Endothelial cell of umbilical vein (primary cell): ENCODE measurements at regions not wholly inside any gene's neighbourhood (a gene's known extent, or its start where the extent isn't known, plus 50 kb on each side); places are given as distances from the start of the nearest gene placed in this dataset.

Experiments
- BruUV-seq: library from RNA; stranded (reverse); fragments of 400-500 nt; replicated peaks from 2 replicates; lab custom pipeline; 2021; lab: Mats Ljungman, UMichigan
- CTCF ChIA-PET: fragments of 300-600, 350-600 bp; sonication (Branson Sonifier 250); formaldehyde crosslinking; loops from one replicate; lab custom pipeline; 2021; ENCODE audit warnings: antibody characterized with exemption, inconsistent platforms; lab: Charles Lee
- POLR2A ChIA-PET: fragments of 300-600, 350-600 bp; sonication (Branson Sonifier 250); formaldehyde crosslinking; loops from one replicate; lab custom pipeline; 2021; ENCODE audit warnings: antibody characterized with exemption, inconsistent platforms; lab: Charles Lee
- DNase-seq: peaks from one replicate; pipeline ENCODE4 v3.0.0-alpha.2; 2011; ENCODE audit warnings: low read depth, low spot score
- FAIRE-seq: peaks from 2 replicates; lab custom pipeline; 2011; peaks lifted over from hg19 to GRCh38; lab: Jason Lieb, UNC
- H2AFZ ChIP-seq: 2 replicates; pipeline ENCODE4 v1.6.0; 2012; ENCODE audit warnings: low read depth, low read length, control low read depth, inconsistent platforms
- H3K27ac ChIP-seq: 2 replicates; pipeline ENCODE4 v1.5.1; 2011; ENCODE audit warnings: low read depth, mild to moderate bottlenecking, control low read depth, low read length, moderate library complexity; ENCODE audit not compliant: insufficient read depth
- H3K27me3 ChIP-seq, 2 experiments: 2 replicates each; pipeline versions ENCODE4 v1.6.0 to v1.6.1; 2011; ENCODE audit warnings: low read length in 2 of 2, mixed read lengths in 1 of 2; ENCODE audit not compliant: control insufficient read depth in 2 of 2, insufficient read depth in 2 of 2
- H3K36me3 ChIP-seq, 2 experiments: 2 replicates in 1 of 2; 3 replicates in 1 of 2; pipeline ENCODE4 v1.5.1; 2011; ENCODE audit warnings: low read length in 2 of 2, mild to moderate bottlenecking in 1 of 2, moderate library complexity in 1 of 2; ENCODE audit not compliant: control insufficient read depth in 2 of 2, insufficient read depth in 2 of 2; ENCODE audit errors: extremely low read depth in 1 of 2
- H3K4me1 ChIP-seq: 3 replicates; pipeline ENCODE4 v1.5.1; 2011; ENCODE audit warnings: mild to moderate bottlenecking, low read length; ENCODE audit not compliant: control insufficient read depth, insufficient read depth; ENCODE audit errors: extremely low read depth
- H3K4me2 ChIP-seq: 2 replicates; pipeline ENCODE4 v1.6.1; 2011; ENCODE audit warnings: low read length, control low read depth, mixed read lengths; ENCODE audit not compliant: insufficient read depth
- H3K4me3 ChIP-seq, 3 experiments: fragments of 200-600 bp in 1 of 3; sonication (generic), shearing (Covaris generic) in 1 of 3; replicated peaks in 1 of 3; 2 replicates each; pipeline ENCODE4 v1.5.1; 2011 to 2016; ENCODE audit warnings: control low read depth in 3 of 3, low read length in 3 of 3, mild to moderate bottlenecking in 2 of 3, inconsistent platforms in 1 of 3, low read depth in 1 of 3, moderate library complexity in 1 of 3; ENCODE audit not compliant: insufficient read depth in 1 of 3
- H3K79me2 ChIP-seq: 2 replicates; pipeline ENCODE4 v1.6.0; 2012; ENCODE audit warnings: low read length, inconsistent platforms; ENCODE audit not compliant: control insufficient read depth, insufficient read depth
- H3K9ac ChIP-seq: replicated peaks from 2 replicates; pipeline ENCODE3; 2011; ENCODE audit warnings: low read length, control low read depth; ENCODE audit not compliant: insufficient read depth; ENCODE audit errors: extremely low read depth
- H3K9me1 ChIP-seq: replicated peaks from 3 replicates; pipeline ENCODE4 v1.6.0; 2011; ENCODE audit warnings: mild to moderate bottlenecking, low read length; ENCODE audit not compliant: control insufficient read depth, insufficient read depth; ENCODE audit errors: extremely low read depth
- H3K9me3 ChIP-seq: replicated peaks from 2 replicates; pipeline ENCODE4 v1.5.1; 2012; ENCODE audit warnings: low read length, inconsistent platforms; ENCODE audit not compliant: control insufficient read depth, insufficient read depth
- H4K20me1 ChIP-seq: replicated peaks from 2 replicates; pipeline ENCODE3; 2011; ENCODE audit warnings: mild to moderate bottlenecking, low read length; ENCODE audit not compliant: control insufficient read depth, insufficient read depth; ENCODE audit errors: extremely low read depth
- CTCF ChIP-seq, 2 donors: IDR thresholded peaks; 1 replicate in 1 of 2; 2 replicates in 1 of 2; pipeline ENCODE4 v1.5.1; 2011; ENCODE audit warnings: low read length in 2 of 2, mild to moderate bottlenecking in 2 of 2, moderate library complexity in 2 of 2, control low read depth in 1 of 2, inconsistent platforms in 1 of 2, low read depth in 1 of 2; ENCODE audit not compliant: insufficient read depth in 1 of 2; ENCODE audit errors: extremely low read depth in 1 of 2
- EZH2 ChIP-seq: IDR thresholded peaks from 2 replicates; pipeline ENCODE4 v1.6.1; 2012; ENCODE audit warnings: borderline replicate concordance, low read depth, mild to moderate bottlenecking, moderate library complexity, low read length, inconsistent platforms; ENCODE audit not compliant: severe bottlenecking
- FOS ChIP-seq: IDR thresholded peaks from 2 replicates; pipeline ENCODE4 v1.6.1; 2011; ENCODE audit warnings: mild to moderate bottlenecking, low read length, moderate library complexity, borderline replicate concordance; ENCODE audit not compliant: insufficient read depth
- GATA2 ChIP-seq: IDR thresholded peaks from 2 replicates; pipeline ENCODE4 v1.7.0; 2011; ENCODE audit warnings: low read depth, mild to moderate bottlenecking, moderate library complexity, mixed read lengths, low read length; ENCODE audit not compliant: insufficient read length, insufficient read depth
- JUN ChIP-seq: IDR thresholded peaks from 2 replicates; pipeline ENCODE4 v1.6.1; 2011; ENCODE audit warnings: borderline replicate concordance, low read depth; ENCODE audit not compliant: insufficient read length, insufficient read depth
- MAX ChIP-seq: IDR thresholded peaks from 2 replicates; pipeline ENCODE4 v1.6.1; 2011; ENCODE audit not compliant: insufficient read depth, insufficient read length
- MYC ChIP-seq: IDR thresholded peaks from one replicate; pipeline ENCODE4 v1.6.1; 2011; ENCODE audit warnings: mild to moderate bottlenecking, low read depth, low read length
- POLR2A ChIP-seq: IDR thresholded peaks from 2 replicates; pipeline ENCODE4 v1.6.1; 2012; ENCODE audit warnings: low read depth, mild to moderate bottlenecking, control low read depth, low read length
- POLR2AphosphoS5 ChIP-seq: IDR thresholded peaks from 2 replicates; pipeline ENCODE4 v1.6.1; 2012; ENCODE audit warnings: low read depth, mild to moderate bottlenecking, control low read depth, low read length, moderate library complexity; ENCODE audit not compliant: insufficient read depth
- dilution Hi-C: fragments of 300-500 bp; cut with MboI; formaldehyde crosslinking; loops from one replicate; pipeline ENCODE4 v1.15.0; 2019; ENCODE audit warnings: low sequenced_read_pairs; ENCODE audit not compliant: extremely low pct_ligation_motif_present
- intact Hi-C: fragments of 100-400 bp; cut with micrococcal nuclease; formaldehyde crosslinking; loops from one replicate; pipeline ENCODE4 v1.10.0; 2022

- Histone ChIP-seq H3K27me3 (no peaks in the 10 kb centered on the region), H3K27ac (no peak overlapping the region), H2AFZ (no peak overlapping the region), H3K79me2 (no peaks in the 10 kb centered on the region), H3K9me3 (no peaks in the 10 kb centered on the region), H3K4me2 (no peak overlapping the region), H3K9me1 (no peaks in the 10 kb centered on the region), H4K20me1 (no peaks in the 10 kb centered on the region), H3K4me1 (no peaks in the 10 kb centered on the region), H3K4me3 (no peak overlapping the region), H3K36me3 (no peaks in the 10 kb centered on the region), H3K9ac (no peak overlapping the region)
- FAIRE-seq (no peak), DNase-seq (no peak)
- POLR2A ChIA-PET = no interaction called here
- CTCF ChIA-PET = no interaction called here
- BruUV-seq = no TSS peak
- dilution Hi-C loops = no loop called here
- intact Hi-C loops = no loop called here
- TF ChIP-seq CTCF (IDR thresholded peaks at IDR 0.05; ENCODE audit: extremely low read depth in 1 of 2, insufficient read depth in 1 of 2, low read depth in 1 of 2, low read length in 2 of 2) (no peak), POLR2A (no peak), GATA2 (no peak), MAX (no peak), POLR2AphosphoS5 (no peak), MYC (no peak), FOS (no peak), JUN (no peak), EZH2 (no peak)
Observed at GRCh38 chr1:173280899-173281660, 73.9 kb upstream of the TNFSF4 start.
